Right lobe of liver (tissue), 6 donors: ENCODE measurements at regions not wholly inside any gene's neighbourhood (a gene's known extent, or its start where the extent isn't known, plus 50 kb on each side); places are given as distances from the start of the nearest gene placed in this dataset.

ENCODE experiments used
- ATAC-seq, 4 donors: fragments of 200-7000 bp; cut with Tn5 transposase; one replicate each; pipeline ENCODE4 v1.9.1; 2020; ENCODE audit warnings: mild to moderate bottlenecking in 4 of 4, moderate library complexity in 4 of 4
- DNase-seq, 3 donors: peaks; one replicate each; pipeline ENCODE4 v3.0.0-alpha.2; 2020
- H3K27ac ChIP-seq, 3 donors: fragments of 200-600 bp; one replicate each; pipeline ENCODE4 v1.8.0; 2022
- H3K27me3 ChIP-seq, 2 donors: fragments of 200-600 bp; one replicate each; pipeline ENCODE4 v1.8.0; 2022
- H3K36me3 ChIP-seq, 4 donors: fragments of 200-600 bp; sonication (generic) in 1 of 4; one replicate each; pipeline versions ENCODE4 v1.5.1 to v1.8.0; 2017 to 2022; ENCODE audit warnings: control low read depth in 1 of 4
- H3K4me1 ChIP-seq, 4 donors: fragments of 200-600 bp; sonication (generic) in 1 of 4; one replicate each; pipeline versions ENCODE4 v1.5.1 to v1.8.0; 2017 to 2022; ENCODE audit warnings: control low read depth in 1 of 4
- H3K4me3 ChIP-seq, 3 donors: fragments of 200-600 bp; one replicate each; pipeline ENCODE4 v1.8.0; 2022
- H3K9me3 ChIP-seq, 4 donors: fragments of 200-600 bp; sonication (generic) in 1 of 4; one replicate each; pipeline versions ENCODE4 v1.5.1 to v1.8.0; 2017 to 2022; ENCODE audit warnings: control low read depth in 1 of 4
- POLR2A ChIP-seq: fragments of 450-650 bp; IDR thresholded peaks from one replicate; pipeline ENCODE4 v1.6.1; 2017; ENCODE audit warnings: antibody characterized with exemption, mild to moderate bottlenecking
- WGBS: methylation state at CpG from one replicate; pipeline ENCODE4 v1.1.6; 2018; ENCODE audit warnings: low coverage, low lambda C conversion rate; ENCODE audit not compliant: insufficient coverage; ENCODE audit errors: missing lambda C conversion rate; 5-methylcytosine and 5-hydroxymethylcytosine counted together
- intact Hi-C, 2 donors: fragments of 100-400 bp; cut with DNase I; formaldehyde crosslinking; loops; one replicate each; pipeline versions ENCODE4 v1.11.2 to v1.14.1; 2022
- TF ChIP-seq, protein P1 (sequence below), 4 donors: fragments of 200-600 bp in 3 of 4; fragments of 450-650 bp in 1 of 4; IDR thresholded peaks; one replicate each; pipeline versions ENCODE4 v1.5.1 to v1.8.0; 2016 to 2022; ENCODE audit warnings: antibody characterized with exemption in 4 of 4, mild to moderate bottlenecking in 2 of 4
- donor health status: DM: no; HTN: yes; CAD: no.
- donor health status: DM: no; HTN: no; CAD: no.
- donor health status: DM: no; HTN: no; CAD: no.
- donor health status: DM: no; HTN: yes; CAD: no.
- donor health status: DM: no; HTN: yes; CAD: no.

DNA sequence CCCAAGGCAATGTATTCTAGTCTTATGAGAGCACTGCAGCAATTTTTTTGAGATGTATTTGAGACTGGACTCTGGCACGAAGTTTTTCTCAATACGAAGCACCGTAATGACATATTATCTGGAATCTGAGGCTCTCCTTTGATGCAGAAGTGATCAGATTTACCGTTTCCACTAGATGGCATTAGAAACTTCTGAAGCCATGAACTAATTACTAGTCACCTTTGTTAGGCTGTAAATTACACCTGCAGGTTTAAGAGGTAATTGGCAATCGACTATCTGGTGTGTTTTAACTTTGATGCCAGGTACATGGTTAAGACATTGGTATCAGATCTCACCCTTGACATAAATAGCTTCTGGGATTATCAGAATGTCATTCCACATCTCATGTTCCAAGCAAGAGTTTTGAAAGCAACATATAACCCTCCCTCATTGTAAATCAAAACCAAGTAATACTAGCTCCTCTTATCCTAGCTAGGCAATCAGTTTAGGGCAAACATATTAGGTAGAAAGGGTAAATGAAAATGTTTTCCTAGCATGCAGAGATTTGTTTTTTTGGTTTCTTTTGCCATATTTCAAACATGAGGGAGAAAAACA lies 254.6 kb upstream of the SPRED2 start:
- Histone ChIP-seq H3K27ac (no peak overlapping the region), H3K4me3 (no peak overlapping the region), H3K4me1 (no peaks in the 10 kb centered on the region), H3K36me3 (no peaks in the 10 kb centered on the region), H3K9me3 (no peaks in the 10 kb centered on the region), H3K27me3 (no peaks in the 10 kb centered on the region)
- DNase-seq: no peak
- intact Hi-C loops: no loop called here
- TF ChIP-seq, protein P1, sequence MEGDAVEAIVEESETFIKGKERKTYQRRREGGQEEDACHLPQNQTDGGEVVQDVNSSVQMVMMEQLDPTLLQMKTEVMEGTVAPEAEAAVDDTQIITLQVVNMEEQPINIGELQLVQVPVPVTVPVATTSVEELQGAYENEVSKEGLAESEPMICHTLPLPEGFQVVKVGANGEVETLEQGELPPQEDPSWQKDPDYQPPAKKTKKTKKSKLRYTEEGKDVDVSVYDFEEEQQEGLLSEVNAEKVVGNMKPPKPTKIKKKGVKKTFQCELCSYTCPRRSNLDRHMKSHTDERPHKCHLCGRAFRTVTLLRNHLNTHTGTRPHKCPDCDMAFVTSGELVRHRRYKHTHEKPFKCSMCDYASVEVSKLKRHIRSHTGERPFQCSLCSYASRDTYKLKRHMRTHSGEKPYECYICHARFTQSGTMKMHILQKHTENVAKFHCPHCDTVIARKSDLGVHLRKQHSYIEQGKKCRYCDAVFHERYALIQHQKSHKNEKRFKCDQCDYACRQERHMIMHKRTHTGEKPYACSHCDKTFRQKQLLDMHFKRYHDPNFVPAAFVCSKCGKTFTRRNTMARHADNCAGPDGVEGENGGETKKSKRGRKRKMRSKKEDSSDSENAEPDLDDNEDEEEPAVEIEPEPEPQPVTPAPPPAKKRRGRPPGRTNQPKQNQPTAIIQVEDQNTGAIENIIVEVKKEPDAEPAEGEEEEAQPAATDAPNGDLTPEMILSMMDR (IDR thresholded peaks at IDR 0.05): peak in 1 of 4 donors; percentile 17
- no peak for TF ChIP-seq POLR2A
- ATAC-seq: no peak
- WGBS: 54% methylated on average over 5 of the region's 5 CpGs

DNA sequence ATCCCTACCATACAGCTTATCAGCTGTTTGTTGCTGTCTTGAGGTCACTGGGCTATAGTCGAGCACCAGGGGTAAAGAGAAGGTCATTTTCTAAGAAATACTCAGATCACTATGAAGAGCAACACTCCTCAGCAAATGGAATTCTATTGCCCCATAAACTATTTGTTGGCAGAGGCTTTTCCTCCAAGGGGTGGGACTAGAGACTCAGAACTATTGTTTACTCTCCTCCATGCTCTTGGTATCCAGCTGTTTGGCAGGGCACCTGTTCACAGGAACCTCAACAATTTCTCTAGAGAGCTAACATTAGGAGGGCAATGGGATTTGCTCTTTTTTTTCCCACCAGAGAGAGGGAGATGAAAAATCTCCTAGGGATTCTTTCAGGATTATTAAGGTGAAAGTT lies 249.1 kb upstream of the SPRED2 start:
- no peak for ATAC-seq
- TF ChIP-seq, protein P1 (IDR thresholded peaks at IDR 0.05): no peak
- TF ChIP-seq POLR2A: no peak
- Histone ChIP-seq H3K4me3 (no peak overlapping the region), H3K27me3 (no peaks in the 10 kb centered on the region), H3K36me3 (no peaks in the 10 kb centered on the region), H3K27ac (no peak overlapping the region), H3K4me1 (no peaks in the 10 kb centered on the region), H3K9me3 (no peaks in the 10 kb centered on the region)
- intact Hi-C loops: no loop called here
- 50% methylated on average over 1 of the region's 1 CpG for WGBS
- no peak for DNase-seq

DNA sequence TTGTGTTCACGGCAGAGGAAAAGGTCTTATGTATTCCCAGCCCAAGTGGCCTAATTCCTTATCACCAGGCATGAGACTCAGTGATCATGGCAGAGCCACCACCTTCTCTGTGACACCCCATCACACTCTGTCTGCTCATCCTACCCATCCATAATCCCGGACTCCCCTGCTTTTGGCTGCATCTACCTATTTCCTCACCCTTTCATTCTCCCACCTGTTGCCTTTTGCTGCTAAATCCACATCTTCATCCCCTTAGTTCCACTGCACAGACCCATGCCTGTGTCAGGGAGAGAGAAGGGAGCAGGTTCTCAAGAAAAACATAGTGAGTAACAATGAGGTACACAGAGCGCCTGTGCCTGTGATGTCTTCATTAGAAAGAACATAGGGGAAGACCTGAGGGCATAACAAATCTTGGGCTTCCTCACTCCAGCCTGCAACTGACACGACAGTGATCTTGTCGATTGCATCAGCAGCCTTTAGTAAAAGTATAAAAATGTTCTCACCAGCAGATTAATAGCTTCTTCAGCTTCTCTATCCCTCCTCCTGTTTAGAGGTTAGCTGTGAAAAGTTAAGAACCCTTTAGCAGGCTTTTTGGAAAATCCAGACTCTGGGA lies 246.5 kb upstream of the SPRED2 start:
- no peak for TF ChIP-seq POLR2A
- TF ChIP-seq, protein P1 (IDR thresholded peaks at IDR 0.05): no peak

DNA sequence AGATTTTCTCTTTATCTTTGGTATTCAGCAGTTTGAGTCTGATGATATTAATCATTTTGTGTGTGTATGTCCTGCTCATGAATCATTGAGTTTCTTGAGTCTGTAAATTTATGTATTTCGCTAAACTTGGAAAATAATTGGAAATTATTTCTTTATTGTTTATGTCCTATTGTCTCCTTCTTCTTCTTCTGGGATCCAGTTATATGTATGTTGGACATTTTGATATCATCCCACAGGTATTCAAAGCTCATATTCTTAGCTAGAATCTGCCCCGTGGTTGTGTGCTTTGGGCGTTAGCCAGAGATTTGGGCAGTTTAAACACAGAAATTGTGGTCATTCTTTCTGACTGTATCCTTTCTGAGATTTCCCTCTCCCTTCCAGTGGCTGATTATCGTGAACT lies 243.0 kb upstream of the SPRED2 start:
- 54% methylated on average over 3 of the region's 4 CpGs for WGBS
- DNase-seq: no peak
- no peak for ATAC-seq

More for the DNA sequence above, 246.5 kb upstream of the SPRED2 start:
- intact Hi-C loops: no loop called here
- Histone ChIP-seq H3K27me3 (no peaks in the 10 kb centered on the region), H3K36me3 (no peaks in the 10 kb centered on the region), H3K9me3 (no peaks in the 10 kb centered on the region), H3K4me3 (no peak overlapping the region), H3K4me1 (no peaks in the 10 kb centered on the region), H3K27ac (no peak overlapping the region)
- 74% methylated on average over 4 of the region's 5 CpGs for WGBS
- no peak for DNase-seq
- ATAC-seq: no peak

More for the DNA sequence above, 243.0 kb upstream of the SPRED2 start:
- Histone ChIP-seq H3K36me3 (no peaks in the 10 kb centered on the region), H3K4me1 (no peaks in the 10 kb centered on the region), H3K27ac (no peak overlapping the region), H3K9me3 (no peaks in the 10 kb centered on the region), H3K27me3 (no peaks in the 10 kb centered on the region), H3K4me3 (no peak overlapping the region)
- intact Hi-C loops: no loop called here
- TF ChIP-seq, protein P1 (IDR thresholded peaks at IDR 0.05): no peak
